HG02571 (cell line): ENCODE measurements at regions not wholly inside any gene's neighbourhood (a gene's known extent, or its start where the extent isn't known, plus 50 kb on each side); places are given as distances from the start of the nearest gene placed in this dataset.

Experiments used
- ATAC-seq: cut with Tn5 transposase; IDR thresholded peaks from one replicate; pipeline ENCODE4 v1.9.1; 2021; ENCODE audit warnings: mild to moderate bottlenecking, moderate library complexity; ENCODE audit not compliant: unreplicated experiment

- ATAC-seq = no peak
Observed at GRCh38 chr18:55064073-55064472, 104.8 kb upstream of the CCDC68 start.

GRCh38 chr18:55054021-55054990, 95.0 kb upstream of the CCDC68 start:
- no peak for ATAC-seq

- no peak for ATAC-seq
Observed at GRCh38 chr18:55048892-55049291, 89.6 kb upstream of the CCDC68 start.

- no peak for ATAC-seq
Observed at GRCh38 chr18:55047546-55047945, 88.3 kb upstream of the CCDC68 start.

GRCh38 chr18:55041366-55041765, 82.1 kb upstream of the CCDC68 start:
- no peak for ATAC-seq

- ATAC-seq = no peak
Observed at GRCh38 chr18:55038162-55038561, 78.9 kb upstream of the CCDC68 start.

GRCh38 chr18:55034742-55035141, 75.5 kb upstream of the CCDC68 start:
- no peak for ATAC-seq

GRCh38 chr18:55031979-55032378, 72.7 kb upstream of the CCDC68 start:
- no peak for ATAC-seq

GRCh38 chr18:55031576-55031975, 72.3 kb upstream of the CCDC68 start:
- ATAC-seq = no peak

- no peak for ATAC-seq
Observed at GRCh38 chr18:55031164-55031563, 71.9 kb upstream of the CCDC68 start.

- ATAC-seq = no peak
Observed at GRCh38 chr18:55024564-55024963, 65.3 kb upstream of the CCDC68 start.

- no peak for ATAC-seq
Observed at GRCh38 chr18:55018602-55019001, 59.3 kb upstream of the CCDC68 start.

- no peak for ATAC-seq
Observed at GRCh38 chr18:55014095-55014494, 54.8 kb upstream of the CCDC68 start.

GRCh38 chr18:55013685-55014084, 54.4 kb upstream of the CCDC68 start:
- ATAC-seq = no peak

GRCh38 chr18:55013086-55013485, 53.8 kb upstream of the CCDC68 start:
- ATAC-seq = no peak

- ATAC-seq = no peak
Observed at GRCh38 chr18:55012008-55012407, 52.7 kb upstream of the CCDC68 start.
